PC-3 (cell line): ENCODE measurements at regions not wholly inside any gene's neighbourhood (a gene's known extent, or its start where the extent isn't known, plus 50 kb on each side); places are given as distances from the start of the nearest gene placed in this dataset.

Experiments
- ATAC-seq: fragments of 200-7000 bp; cut with Tn5 transposase; 2 replicates; pipeline ENCODE4 v1.9.1; 2020; ENCODE audit warnings: mild to moderate bottlenecking, moderate library complexity
- BruUV-seq: library from RNA; stranded (reverse); fragments of 400-500 nt; replicated peaks from 2 replicates; lab custom pipeline; 2021; lab: Mats Ljungman, UMichigan
- CTCF ChIA-PET: fragments of 300-600 bp; sonication (Branson Sonifier 250); formaldehyde crosslinking; loops from one replicate; lab custom pipeline; 2022; ENCODE audit warnings: antibody characterized with exemption; lab: Charles Lee
- POLR2A ChIA-PET: fragments of 300-600 bp; sonication (Branson Sonifier 250); formaldehyde crosslinking; loops from one replicate; lab custom pipeline; 2022; ENCODE audit warnings: antibody characterized with exemption; ENCODE audit not compliant: unreplicated experiment; lab: Charles Lee
- DNase-seq: peaks from one replicate; pipeline ENCODE4 v3.0.0-alpha.2; 2015
- H2AFZ ChIP-seq: fragments of 300-600 bp; sonication (generic); 2 replicates; pipeline ENCODE4 v1.6.0; 2016; ENCODE audit warnings: antibody characterized with exemption, low read length
- H3F3A ChIP-seq: fragments of 300-600 bp; sonication (generic); one replicate; pipeline ENCODE4 v1.6.0; 2017; ENCODE audit warnings: antibody characterized with exemption, low read length, control low read depth, mild to moderate bottlenecking; ENCODE audit not compliant: unreplicated experiment
- H3K27ac ChIP-seq: fragments of 300-600 bp; sonication (generic); 2 replicates; pipeline ENCODE4 v1.5.1; 2016; ENCODE audit warnings: mild to moderate bottlenecking, low read length
- H3K27me3 ChIP-seq: fragments of 300-600 bp; sonication (generic); 2 replicates; pipeline ENCODE4 v1.6.1; 2016; ENCODE audit warnings: low read length, mixed read lengths
- H3K36me3 ChIP-seq: fragments of 300-600 bp; sonication (generic); 2 replicates; pipeline ENCODE4 v1.6.1; 2016; ENCODE audit warnings: low read depth, mixed run types, low read length, mixed read lengths
- H3K4me1 ChIP-seq: fragments of 300-600 bp; sonication (generic); 2 replicates; pipeline ENCODE4 v1.5.1; 2016; ENCODE audit warnings: low read length; ENCODE audit not compliant: insufficient read depth
- H3K4me2 ChIP-seq: fragments of 300-600 bp; sonication (generic); 2 replicates; pipeline ENCODE4 v1.6.0; 2016; ENCODE audit warnings: low read length
- H3K4me3 ChIP-seq: fragments of 300-600 bp; sonication (generic); 2 replicates; pipeline ENCODE4 v1.5.1; 2016; ENCODE audit warnings: mild to moderate bottlenecking, low read length, mixed read lengths
- H3K79me2 ChIP-seq: fragments of 300-600 bp; sonication (generic); 2 replicates; pipeline ENCODE4 v1.6.1; 2017; ENCODE audit warnings: low read length, mixed read lengths
- H3K9ac ChIP-seq: fragments of 300-600 bp; sonication (generic); 2 replicates; pipeline ENCODE4 v1.6.0; 2016; ENCODE audit warnings: mild to moderate bottlenecking, low read length
- H3K9me2 ChIP-seq: fragments of 300-600 bp; sonication (generic); replicated peaks from 2 replicates; pipeline ENCODE4 v1.6.1; 2016; ENCODE audit warnings: mixed run types, low read length, mixed read lengths
- H3K9me3 ChIP-seq: fragments of 300-600 bp; sonication (generic); 2 replicates; pipeline ENCODE4 v1.6.1; 2016; ENCODE audit warnings: low read length, mixed read lengths
- H4K20me1 ChIP-seq: fragments of 300-600 bp; sonication (generic); 2 replicates; pipeline ENCODE4 v1.6.1; 2016; ENCODE audit warnings: low read length, mixed read lengths
- CTCF ChIP-seq: fragments of 300-600 bp; sonication (generic); conservative IDR thresholded peaks from 2 replicates; pipeline ENCODE4 v1.5.1; 2017; ENCODE audit warnings: antibody characterized with exemption, low read depth, mild to moderate bottlenecking, low read length
- EZH2 ChIP-seq: fragments of 300-600 bp; sonication (generic); IDR thresholded peaks from one replicate; pipeline ENCODE4 v1.6.1; 2017; ENCODE audit warnings: antibody characterized with exemption, mild to moderate bottlenecking, low read length; ENCODE audit not compliant: unreplicated experiment
- EZH2phosphoT487 ChIP-seq: fragments of 300-600 bp; sonication (generic); IDR thresholded peaks from 2 replicates; pipeline ENCODE4 v1.6.1; 2018; ENCODE audit warnings: mild to moderate bottlenecking, antibody characterized with exemption, low read length, borderline replicate concordance
- intact Hi-C: fragments of 100-400 bp; cut with micrococcal nuclease; formaldehyde crosslinking; loops from 2 replicates; pipeline ENCODE4 v1.9.0; 2023

- Histone ChIP-seq H3K27ac (no peak overlapping the region), H3K27me3 (no peaks in the 10 kb centered on the region), H4K20me1 (no peaks in the 10 kb centered on the region), H3K9ac (no peak overlapping the region), H3K9me2 (no peaks in the 10 kb centered on the region), H2AFZ (no peak overlapping the region), H3K36me3 (no peaks in the 10 kb centered on the region), H3K9me3 (no peaks in the 10 kb centered on the region), H3K4me2 (no peak overlapping the region), H3K4me3 (no peak overlapping the region), H3K4me1 (no peaks in the 10 kb centered on the region), H3F3A (no peaks in the 10 kb centered on the region), H3K79me2 (no peaks in the 10 kb centered on the region)
- TF ChIP-seq EZH2 (no peak), EZH2phosphoT487 (no peak), CTCF (no peak)
- POLR2A ChIA-PET, result no interaction called here
- CTCF ChIA-PET, result no interaction called here
- intact Hi-C loops, result no loop called here
- BruUV-seq, result no TSS peak
- ATAC-seq (no peak), DNase-seq (no peak)
These were observed 261.3 kb downstream of the KCNRG start for GRCh38 chr13:50276550-50276949.

GRCh38 chr13:50277127-50277526 is 261.9 kb downstream of the KCNRG start:
- Histone ChIP-seq H3K36me3 (no peaks in the 10 kb centered on the region), H3K4me1 (no peaks in the 10 kb centered on the region), H3K9me3 (no peaks in the 10 kb centered on the region), H3K79me2 (no peaks in the 10 kb centered on the region), H3K4me2 (no peak overlapping the region), H3K27ac (no peak overlapping the region), H3K9me2 (no peaks in the 10 kb centered on the region), H3K27me3 (no peaks in the 10 kb centered on the region), H2AFZ (no peak overlapping the region), H3K4me3 (no peak overlapping the region), H4K20me1 (no peaks in the 10 kb centered on the region), H3K9ac (no peak overlapping the region), H3F3A (no peaks in the 10 kb centered on the region)
- DNase-seq (no peak), ATAC-seq (no peak)
- BruUV-seq, result no TSS peak
- TF ChIP-seq CTCF (no peak), EZH2phosphoT487 (no peak), EZH2 (no peak)
- CTCF ChIA-PET, result no interaction called here
- POLR2A ChIA-PET, result no interaction called here
- intact Hi-C loops, result no loop called here

GRCh38 chr13:50277906-50278305 is 262.7 kb downstream of the KCNRG start:
- ATAC-seq (no peak), DNase-seq (no peak)
- H4K20me1 ChIP-seq, result no peaks in the 10 kb centered on the region
- no peak overlapping the region for H3K4me2 ChIP-seq
- no peaks in the 10 kb centered on the region for H3K36me3 ChIP-seq
- POLR2A ChIA-PET, result no interaction called here
- no peak overlapping the region for H3K27ac ChIP-seq
- H3K4me1 ChIP-seq, result no peaks in the 10 kb centered on the region
- no peaks in the 10 kb centered on the region for H3F3A ChIP-seq
- intact Hi-C loops, result no loop called here
- BruUV-seq, result no TSS peak
- no peaks in the 10 kb centered on the region for H3K79me2 ChIP-seq
- no peaks in the 10 kb centered on the region for H3K27me3 ChIP-seq
- no peaks in the 10 kb centered on the region for H3K9me3 ChIP-seq
- H3K4me3 ChIP-seq, result no peak overlapping the region
- CTCF ChIA-PET, result no interaction called here
- H2AFZ ChIP-seq, result no peak overlapping the region
- TF ChIP-seq CTCF, result no peak
- TF ChIP-seq EZH2phosphoT487, result no peak
- TF ChIP-seq EZH2, result no peak
- H3K9me2 ChIP-seq, result no peaks in the 10 kb centered on the region
- H3K9ac ChIP-seq, result no peak overlapping the region
